ENCODE measurements at regions not wholly inside any gene's neighbourhood (a gene's known extent, or its start where the extent isn't known, plus 50 kb on each side); places are given as distances from the start of the nearest gene placed in this dataset.

GRCh38 chr18:73901151-73901550 lies 246.5 kb downstream of the FBXO15 start:
- H3K4me3 ChIP-seq (ENCODE audit: low read length, poor library complexity, severe bottlenecking) = no peak overlapping the region
- no peak overlapping the region for H2AFZ ChIP-seq (ENCODE audit: low read length)
- no peaks in the 10 kb centered on the region for H4K20me1 ChIP-seq (ENCODE audit: insufficient read depth, low read length, poor library complexity, severe bottlenecking)
- no peak for TF ChIP-seq CTCF (conservative IDR thresholded peaks at IDR 0.05; ENCODE audit: low read length)
- no peak for TF ChIP-seq EZH2phosphoT487 (IDR thresholded peaks at IDR 0.05; ENCODE audit: borderline replicate concordance)
- H3K36me3 ChIP-seq (ENCODE audit: insufficient read depth, low read length) = no peaks in the 10 kb centered on the region
- no peak overlapping the region for H3K4me2 ChIP-seq (ENCODE audit: low read depth, low read length, poor library complexity, severe bottlenecking)
- H3K9me3 ChIP-seq (ENCODE audit: insufficient read depth, low read depth, low read length) = no peaks in the 10 kb centered on the region
- no peaks in the 10 kb centered on the region for H3F3A ChIP-seq (ENCODE audit: low read depth)
- H3K4me1 ChIP-seq (ENCODE audit: insufficient read depth, low read length, poor library complexity, severe bottlenecking) = no peaks in the 10 kb centered on the region
- no peak overlapping the region for H3K9ac ChIP-seq (ENCODE audit: low read depth, low read length, poor library complexity, severe bottlenecking)
- H3K9me2 ChIP-seq (replicated peaks; ENCODE audit: low read depth, low read length) = no peaks in the 10 kb centered on the region
- H3K27me3 ChIP-seq (ENCODE audit: insufficient read depth, low read length, poor library complexity, severe bottlenecking) = no peaks in the 10 kb centered on the region
- no peaks in the 10 kb centered on the region for H3K79me2 ChIP-seq (ENCODE audit: insufficient read depth, low read length)

- no peaks in the 10 kb centered on the region for H4K20me1 ChIP-seq (ENCODE audit: insufficient read depth, low read length, poor library complexity, severe bottlenecking)
- H3K4me3 ChIP-seq (ENCODE audit: low read length, poor library complexity, severe bottlenecking) = no peak overlapping the region
- no peaks in the 10 kb centered on the region for H3K4me1 ChIP-seq (ENCODE audit: insufficient read depth, low read length, poor library complexity, severe bottlenecking)
- no peak overlapping the region for H3K4me2 ChIP-seq (ENCODE audit: low read depth, low read length, poor library complexity, severe bottlenecking)
- H3F3A ChIP-seq (ENCODE audit: low read depth) = no peaks in the 10 kb centered on the region
- no peaks in the 10 kb centered on the region for H3K79me2 ChIP-seq (ENCODE audit: insufficient read depth, low read length)
- H2AFZ ChIP-seq (ENCODE audit: low read length) = no peak overlapping the region
- H3K27me3 ChIP-seq (ENCODE audit: insufficient read depth, low read length, poor library complexity, severe bottlenecking) = no peaks in the 10 kb centered on the region
- TF ChIP-seq EZH2phosphoT487 (IDR thresholded peaks at IDR 0.05; ENCODE audit: borderline replicate concordance) = no peak
- no peak for TF ChIP-seq CTCF (conservative IDR thresholded peaks at IDR 0.05; ENCODE audit: low read length)
- H3K9me3 ChIP-seq (ENCODE audit: insufficient read depth, low read depth, low read length) = no peaks in the 10 kb centered on the region
- H3K9ac ChIP-seq (ENCODE audit: low read depth, low read length, poor library complexity, severe bottlenecking) = no peak overlapping the region
- no peaks in the 10 kb centered on the region for H3K9me2 ChIP-seq (replicated peaks; ENCODE audit: low read depth, low read length)
- H3K36me3 ChIP-seq (ENCODE audit: insufficient read depth, low read length) = no peaks in the 10 kb centered on the region
These were observed 247.4 kb downstream of the FBXO15 start for GRCh38 chr18:73900106-73900835.

GRCh38 chr18:73897517-73897916 lies 250.1 kb downstream of the FBXO15 start:
- H2AFZ ChIP-seq (ENCODE audit: low read length) = no peak overlapping the region
- H3K9ac ChIP-seq (ENCODE audit: low read depth, low read length, poor library complexity, severe bottlenecking) = no peak overlapping the region
- TF ChIP-seq EZH2phosphoT487 (IDR thresholded peaks at IDR 0.05; ENCODE audit: borderline replicate concordance) (no peak), CTCF (conservative IDR thresholded peaks at IDR 0.05; ENCODE audit: low read length) (no peak)
- H4K20me1 ChIP-seq (ENCODE audit: insufficient read depth, low read length, poor library complexity, severe bottlenecking) = no peaks in the 10 kb centered on the region
- H3K27me3 ChIP-seq (ENCODE audit: insufficient read depth, low read length, poor library complexity, severe bottlenecking) = no peaks in the 10 kb centered on the region
- H3K4me2 ChIP-seq (ENCODE audit: low read depth, low read length, poor library complexity, severe bottlenecking) = no peak overlapping the region
- no peaks in the 10 kb centered on the region for H3K36me3 ChIP-seq (ENCODE audit: insufficient read depth, low read length)
- H3K9me3 ChIP-seq (ENCODE audit: insufficient read depth, low read depth, low read length) = no peaks in the 10 kb centered on the region
- H3F3A ChIP-seq (ENCODE audit: low read depth) = no peaks in the 10 kb centered on the region
- H3K4me3 ChIP-seq (ENCODE audit: low read length, poor library complexity, severe bottlenecking) = no peak overlapping the region
- no peaks in the 10 kb centered on the region for H3K4me1 ChIP-seq (ENCODE audit: insufficient read depth, low read length, poor library complexity, severe bottlenecking)
- H3K9me2 ChIP-seq (replicated peaks; ENCODE audit: low read depth, low read length) = no peaks in the 10 kb centered on the region
- H3K79me2 ChIP-seq (ENCODE audit: insufficient read depth, low read length) = no peaks in the 10 kb centered on the region

All from Loucy (cell line).